Panc1 (cell line): ENCODE measurements at regions not wholly inside any gene's neighbourhood (a gene's known extent, or its start where the extent isn't known, plus 50 kb on each side); places are given as distances from the start of the nearest gene placed in this dataset.

Experiments
- ATAC-seq: fragments of 200-7000 bp; cut with Tn5 transposase; 2 replicates; pipeline ENCODE4 v1.9.1; 2020; ENCODE audit warnings: mild to moderate bottlenecking, moderate library complexity
- BruUV-seq: library from RNA; stranded (reverse); fragments of 400-500 nt; replicated peaks from 2 replicates; lab custom pipeline; 2021; lab: Mats Ljungman, UMichigan
- CTCF ChIA-PET: fragments of 300-600 bp; sonication (Branson Sonifier 250); formaldehyde crosslinking; loops from one replicate; lab custom pipeline; 2022; ENCODE audit warnings: antibody characterized with exemption; lab: Charles Lee
- POLR2A ChIA-PET: fragments of 300-600 bp; sonication (Branson Sonifier 250); formaldehyde crosslinking; loops from one replicate; lab custom pipeline; 2022; ENCODE audit warnings: antibody characterized with exemption; lab: Charles Lee
- DNase-seq: peaks from one replicate; pipeline ENCODE4 v3.0.0-alpha.2; 2010; ENCODE audit warnings: low read depth, low spot score
- H3K27ac ChIP-seq: 2 replicates; pipeline ENCODE4 v1.5.1; 2011; ENCODE audit warnings: mild to moderate bottlenecking, low read length, inconsistent platforms
- H3K27me3 ChIP-seq: fragments of 200-500 bp; sonication (Bioruptor generic); 2 replicates; pipeline ENCODE4 v1.6.0; 2014; ENCODE audit warnings: low read length, inconsistent platforms; ENCODE audit not compliant: control insufficient read depth, insufficient read depth
- H3K36me3 ChIP-seq: fragments of 200-500 bp; sonication (Bioruptor generic); 2 replicates; pipeline ENCODE4 v1.5.1; 2014; ENCODE audit warnings: inconsistent platforms, mild to moderate bottlenecking, low read length, moderate library complexity; ENCODE audit not compliant: control insufficient read depth, insufficient read depth
- H3K4me1 ChIP-seq: 2 replicates; pipeline ENCODE4 v1.5.1; 2011; ENCODE audit warnings: inconsistent platforms, mild to moderate bottlenecking, low read length, moderate library complexity; ENCODE audit not compliant: control insufficient read depth, insufficient read depth
- H3K4me3 ChIP-seq, 2 experiments: 2 replicates each; pipeline ENCODE4 v1.5.1; 2011 to 2012; ENCODE audit warnings: low read depth in 2 of 2, low read length in 2 of 2, mild to moderate bottlenecking in 2 of 2, inconsistent platforms in 1 of 2, moderate library complexity in 1 of 2
- H3K9me3 ChIP-seq: fragments of 200-500 bp; sonication (Bioruptor generic); 2 replicates; pipeline ENCODE4 v1.5.1; 2014; ENCODE audit warnings: low read depth, mild to moderate bottlenecking, inconsistent platforms, low read length, moderate library complexity; ENCODE audit not compliant: control insufficient read depth, insufficient read depth
- CTCF ChIP-seq: fragments of 450-650 bp; IDR thresholded peaks from 2 replicates; pipeline ENCODE4 v1.5.1; 2017; ENCODE audit warnings: mild to moderate bottlenecking
- POLR2AphosphoS5 ChIP-seq: IDR thresholded peaks from 2 replicates; pipeline ENCODE4 v1.6.1; 2012; ENCODE audit warnings: mild to moderate bottlenecking, low read depth, low read length, moderate library complexity
- REST ChIP-seq, 2 experiments: IDR thresholded peaks; 2 replicates each; pipeline ENCODE4 v1.6.1; 2011 to 2012; ENCODE audit warnings: low read depth in 2 of 2, control low read depth in 1 of 2, low read length in 1 of 2, mild to moderate bottlenecking in 1 of 2, moderate library complexity in 1 of 2; ENCODE audit not compliant: insufficient read depth in 1 of 2
- SIN3A ChIP-seq: IDR thresholded peaks from 2 replicates; pipeline ENCODE4 v1.6.1; 2012; ENCODE audit warnings: low read depth, mild to moderate bottlenecking, low read length, moderate library complexity, borderline replicate concordance; ENCODE audit not compliant: insufficient read depth
- TCF7L2 ChIP-seq: IDR thresholded peaks from 2 replicates; pipeline ENCODE4 v1.6.1; 2011; ENCODE audit warnings: mild to moderate bottlenecking, low read depth, low read length, inconsistent platforms
- in situ Hi-C: cut with HindIII; loops from 2 replicates; pipeline ENCODE4 v1.10.0; 2016; ENCODE audit warnings: low sequenced_read_pairs, low pct_unique_long_range_greater_than_20kb
- intact Hi-C: fragments of 100-400 bp; cut with micrococcal nuclease; formaldehyde crosslinking; loops from one replicate; pipeline ENCODE4 v1.10.0; 2022; ENCODE audit not compliant: unreplicated experiment

- intact Hi-C loops (no loop called here), in situ Hi-C loops (no loop called here)
- H3K9me3 ChIP-seq = no peaks in the 10 kb centered on the region
- CTCF ChIA-PET = no interaction called here
- POLR2A ChIA-PET = no interaction called here
- TF ChIP-seq REST (IDR thresholded peaks at IDR 0.05; ENCODE audit: insufficient read depth in 1 of 2, low read depth in 2 of 2, low read length in 1 of 2) = no peak
- no peak for TF ChIP-seq SIN3A
- TF ChIP-seq CTCF = no peak
- TF ChIP-seq TCF7L2 = no peak
- TF ChIP-seq POLR2AphosphoS5 = no peak
- H3K27ac ChIP-seq = no peak overlapping the region
- BruUV-seq = no TSS peak
- ATAC-seq (no peak), DNase-seq (no peak)
- H3K4me3 ChIP-seq = no peak overlapping the region
- no peaks in the 10 kb centered on the region for H3K27me3 ChIP-seq
- H3K4me1 ChIP-seq = no peaks in the 10 kb centered on the region
- no peaks in the 10 kb centered on the region for H3K36me3 ChIP-seq
Observed at GRCh38 chr12:71333418-71333817, 106.2 kb upstream of the LGR5 start.

GRCh38 chr12:71329956-71330355, 109.6 kb upstream of the LGR5 start:
- H3K27ac ChIP-seq = no peak overlapping the region
- in situ Hi-C loops (no loop called here), intact Hi-C loops (no loop called here)
- no peaks in the 10 kb centered on the region for H3K36me3 ChIP-seq
- H3K4me1 ChIP-seq = no peaks in the 10 kb centered on the region
- no peak for TF ChIP-seq SIN3A
- TF ChIP-seq POLR2AphosphoS5 = no peak
- TF ChIP-seq CTCF = no peak
- TF ChIP-seq TCF7L2 = no peak
- no peak for TF ChIP-seq REST (IDR thresholded peaks at IDR 0.05; ENCODE audit: insufficient read depth in 1 of 2, low read depth in 2 of 2, low read length in 1 of 2)
- no peak for DNase-seq
- H3K9me3 ChIP-seq = no peaks in the 10 kb centered on the region
- POLR2A ChIA-PET = no interaction called here
- no TSS peak for BruUV-seq
- no peaks in the 10 kb centered on the region for H3K27me3 ChIP-seq
- no peak overlapping the region for H3K4me3 ChIP-seq
- CTCF ChIA-PET = no interaction called here
- no peak for ATAC-seq
